ENCODE measurements at regions not wholly inside any gene's neighbourhood (a gene's known extent, or its start where the extent isn't known, plus 50 kb on each side); places are given as distances from the start of the nearest gene placed in this dataset.

DNA sequence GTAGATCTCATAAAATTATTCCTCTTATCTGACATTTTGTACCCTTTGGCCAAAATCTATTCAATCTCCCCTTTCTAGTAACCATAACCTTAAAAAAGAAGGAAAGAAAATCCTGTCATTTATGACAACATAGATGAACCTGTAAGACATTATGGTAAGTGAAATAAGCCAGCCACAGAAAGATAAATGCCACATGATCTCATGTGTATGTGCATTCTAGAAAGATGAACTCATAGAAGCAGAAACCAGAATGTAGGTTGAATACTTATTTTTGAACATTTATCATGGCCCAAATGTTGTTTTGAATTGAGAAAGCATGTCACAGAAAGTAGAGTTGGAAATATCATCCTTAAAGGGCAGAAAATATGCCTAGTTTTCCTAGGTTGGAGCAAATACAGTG lies 1053.6 kb downstream of the SLC6A15 start:
- TF ChIP-seq POLR2AphosphoS5 (IDR thresholded peaks at IDR 0.05), result no peak
- TF ChIP-seq CTCF (IDR thresholded peaks at IDR 0.05 in 8 of 11, conservative IDR thresholded peaks at IDR 0.05 in 3 of 11), result no peak

All from spleen (tissue), 7 donors.